A673 (cell line): ENCODE measurements at regions not wholly inside any gene's neighbourhood (a gene's known extent, or its start where the extent isn't known, plus 50 kb on each side); places are given as distances from the start of the nearest gene placed in this dataset.

ENCODE experiments used
- CTCF ChIP-seq: fragments of 300-800, 200-600 bp; sonication (generic); conservative IDR thresholded peaks from 2 replicates; pipeline ENCODE4 v1.5.1; 2017; ENCODE audit warnings: low read depth, mild to moderate bottlenecking, antibody characterized with exemption, low read length, moderate library complexity, mixed read lengths
- EZH2 ChIP-seq: fragments of 200-600 bp; sonication (generic); IDR thresholded peaks from 2 replicates; pipeline ENCODE4 v1.6.1; 2017; ENCODE audit warnings: borderline replicate concordance, low read depth, mild to moderate bottlenecking, mixed read lengths, antibody characterized with exemption, low read length; ENCODE audit not compliant: poor library complexity, severe bottlenecking

GRCh38 chr15:91801836-91802534 lies 51.5 kb upstream of the SLCO3A1 start:
- TF ChIP-seq CTCF: no peak
- no peak for TF ChIP-seq EZH2
